Lower lobe of right lung (tissue), 2 donors: ENCODE measurements at regions not wholly inside any gene's neighbourhood (a gene's known extent, or its start where the extent isn't known, plus 50 kb on each side); places are given as distances from the start of the nearest gene placed in this dataset.

Experiments used
- ATAC-seq, 2 donors: fragments of 200-7000 bp; cut with Tn5 transposase; one replicate each; pipeline ENCODE4 v1.9.1; 2020 to 2022; ENCODE audit warnings: mild to moderate bottlenecking in 2 of 2, moderate library complexity in 2 of 2
- DNase-seq: peaks from one replicate; pipeline ENCODE4 v3.0.0-alpha.2; 2020
- H3K27ac ChIP-seq: fragments of 200-600 bp; one replicate; pipeline ENCODE4 v1.8.0; 2022
- H3K27me3 ChIP-seq: fragments of 200-600 bp; one replicate; pipeline ENCODE4 v1.8.0; 2022; ENCODE audit warnings: low read depth
- H3K36me3 ChIP-seq: fragments of 200-600 bp; one replicate; pipeline ENCODE4 v1.8.0; 2022; ENCODE audit warnings: mild to moderate bottlenecking
- H3K4me1 ChIP-seq: fragments of 200-600 bp; one replicate; pipeline ENCODE4 v1.8.0; 2022
- H3K4me3 ChIP-seq: fragments of 200-600 bp; one replicate; pipeline ENCODE4 v1.8.0; 2022; ENCODE audit warnings: mild to moderate bottlenecking
- H3K9me3 ChIP-seq: fragments of 200-600 bp; one replicate; pipeline ENCODE4 v1.8.0; 2022
- CTCF ChIP-seq: fragments of 200-600 bp; IDR thresholded peaks from one replicate; pipeline ENCODE4 v1.8.0; 2022; ENCODE audit warnings: antibody characterized with exemption, mild to moderate bottlenecking
- intact Hi-C: fragments of 100-400 bp; cut with DNase I; formaldehyde crosslinking; loops from one replicate; pipeline ENCODE4 v1.11.0; 2022
- donor health status: DM: no; HTN: yes; CAD: no; lungs with severe emphysema.

- Histone ChIP-seq H3K27me3 (no peaks in the 10 kb centered on the region), H3K4me1 (no peaks in the 10 kb centered on the region), H3K36me3 (no peaks in the 10 kb centered on the region), H3K27ac (no peak overlapping the region), H3K9me3 (no peaks in the 10 kb centered on the region), H3K4me3 (no peak overlapping the region)
- intact Hi-C loops, result no loop called here
- ATAC-seq, result no peak
- DNase-seq, result no peak
- no peak for TF ChIP-seq CTCF
Measured at GRCh38 chr3:180267202-180267843, 230.6 kb upstream of the PEX5L start.

GRCh38 chr3:180274536-180274935 lies 237.8 kb upstream of the PEX5L start:
- Histone ChIP-seq H3K9me3 (no peaks in the 10 kb centered on the region), H3K27me3 (no peaks in the 10 kb centered on the region), H3K4me1 (no peaks in the 10 kb centered on the region), H3K4me3 (no peak overlapping the region), H3K27ac (no peak overlapping the region), H3K36me3 (no peaks in the 10 kb centered on the region)
- intact Hi-C loops, result no loop called here
- TF ChIP-seq CTCF, result no peak
- DNase-seq (no peak), ATAC-seq (no peak)

- Histone ChIP-seq H3K4me3 (no peak overlapping the region), H3K9me3 (no peaks in the 10 kb centered on the region), H3K4me1 (no peaks in the 10 kb centered on the region), H3K36me3 (no peaks in the 10 kb centered on the region), H3K27ac (no peak overlapping the region), H3K27me3 (no peaks in the 10 kb centered on the region)
- no peak for TF ChIP-seq CTCF
- intact Hi-C loops, result no loop called here
- ATAC-seq (no peak), DNase-seq (no peak)
Measured at GRCh38 chr3:180275176-180275575, 238.4 kb upstream of the PEX5L start.

- no peak for TF ChIP-seq CTCF
- intact Hi-C loops, result no loop called here
- H3K9me3 ChIP-seq, result no peaks in the 10 kb centered on the region
- no peak overlapping the region for H3K4me3 ChIP-seq
- ATAC-seq (no peak), DNase-seq (no peak)
- no peaks in the 10 kb centered on the region for H3K27me3 ChIP-seq
- no peaks in the 10 kb centered on the region for H3K4me1 ChIP-seq
- H3K27ac ChIP-seq, result no peak overlapping the region
- no peaks in the 10 kb centered on the region for H3K36me3 ChIP-seq
Measured at GRCh38 chr3:180277041-180277440, 240.3 kb upstream of the PEX5L start.

GRCh38 chr3:180278583-180279188 lies 241.9 kb upstream of the PEX5L start:
- H3K27me3 ChIP-seq, result no peaks in the 10 kb centered on the region
- no peak overlapping the region for H3K4me3 ChIP-seq
- H3K27ac ChIP-seq, result no peak overlapping the region
- no peaks in the 10 kb centered on the region for H3K4me1 ChIP-seq
- no peaks in the 10 kb centered on the region for H3K36me3 ChIP-seq
- H3K9me3 ChIP-seq, result no peaks in the 10 kb centered on the region
- intact Hi-C loops, result no loop called here
- ATAC-seq (no peak), DNase-seq (no peak)
- no peak for TF ChIP-seq CTCF
